ENCODE measurements at regions not wholly inside any gene's neighbourhood (a gene's known extent, or its start where the extent isn't known, plus 50 kb on each side); places are given as distances from the start of the nearest gene placed in this dataset.

DNA sequence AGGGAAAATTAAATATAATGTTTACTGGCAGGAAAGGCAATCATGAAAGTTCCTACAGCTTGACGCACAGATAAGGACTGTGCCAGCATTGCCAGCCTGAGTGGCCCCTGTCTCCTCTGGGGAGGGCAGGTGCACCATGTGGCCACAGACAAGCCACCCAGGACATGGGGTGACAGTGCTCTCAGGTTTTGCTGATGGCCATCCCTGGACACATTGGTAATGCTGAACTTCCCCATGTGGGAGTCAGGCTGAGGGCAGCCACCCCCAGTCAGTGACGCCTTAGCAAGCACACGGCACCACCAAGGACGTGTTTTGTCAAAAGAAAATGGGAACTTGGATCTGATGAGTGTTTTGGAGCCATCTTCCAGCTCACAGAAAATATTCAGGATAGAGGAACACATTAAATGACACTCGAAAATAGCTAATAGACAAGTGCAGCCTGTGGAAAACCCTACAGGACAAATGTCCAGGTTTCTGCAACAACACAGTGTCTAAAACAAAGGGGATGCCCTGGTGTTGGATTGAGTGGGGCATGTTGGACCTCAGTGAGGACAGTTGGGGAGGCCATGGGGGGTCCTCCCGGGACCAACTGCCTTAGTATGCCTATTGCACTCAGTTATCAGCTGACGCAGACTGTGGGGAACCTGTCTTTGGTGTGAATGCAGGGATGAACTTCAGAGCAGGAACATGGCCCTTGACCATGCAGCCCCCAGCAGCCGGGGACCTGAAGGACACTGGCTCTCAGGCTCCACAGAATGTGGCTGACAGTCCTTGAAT lies 1450.5 kb downstream of the BRD1 start:
- no peak for DNase-seq

DNA sequence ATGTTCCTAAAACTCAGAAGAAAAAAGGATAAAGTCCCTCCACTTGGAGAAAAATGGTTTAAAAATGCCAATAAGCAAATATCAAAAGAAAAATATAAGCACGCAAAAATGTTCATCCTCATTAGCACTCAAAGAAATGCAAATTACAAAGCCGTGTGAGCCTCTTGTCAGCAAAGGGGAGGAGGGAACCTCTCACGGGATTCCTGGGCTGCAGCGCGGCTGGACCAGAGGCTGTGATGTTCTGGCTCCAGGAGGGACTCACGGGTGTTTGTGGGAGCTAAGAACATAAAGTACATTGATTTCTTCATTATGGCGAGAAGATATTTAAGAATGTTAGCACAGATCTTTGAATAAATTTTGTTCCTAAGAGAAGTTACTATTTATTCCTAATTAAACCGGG lies 1451.2 kb downstream of the BRD1 start:
- DNase-seq = no peak

DNA sequence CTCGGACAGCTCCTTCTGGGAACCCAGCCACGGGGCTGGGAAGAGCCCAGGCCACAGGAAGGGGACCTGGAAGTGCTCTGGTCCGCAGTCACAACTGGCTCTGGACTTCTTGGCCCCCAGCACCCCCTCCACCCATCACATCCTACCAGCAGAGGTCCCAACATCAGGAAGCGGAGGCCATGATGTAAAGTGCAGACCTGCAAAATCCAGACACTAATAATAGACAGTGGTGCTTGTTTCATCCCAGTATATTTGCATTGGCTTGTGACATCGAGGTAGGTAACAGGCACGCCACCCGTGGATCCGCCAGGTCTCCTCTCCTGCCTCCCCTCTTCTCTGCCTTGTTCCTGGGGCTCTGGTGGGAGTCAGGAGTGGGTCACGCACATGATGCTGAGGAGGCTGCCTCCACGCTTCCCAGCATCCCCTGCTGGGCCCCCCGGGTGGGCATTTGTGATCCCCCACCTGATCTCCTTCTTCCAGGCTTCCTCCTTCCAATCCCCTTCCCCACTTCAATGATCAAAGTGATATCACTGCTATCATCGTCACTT lies 1454.0 kb downstream of the BRD1 start:
- DNase-seq = no peak

DNA sequence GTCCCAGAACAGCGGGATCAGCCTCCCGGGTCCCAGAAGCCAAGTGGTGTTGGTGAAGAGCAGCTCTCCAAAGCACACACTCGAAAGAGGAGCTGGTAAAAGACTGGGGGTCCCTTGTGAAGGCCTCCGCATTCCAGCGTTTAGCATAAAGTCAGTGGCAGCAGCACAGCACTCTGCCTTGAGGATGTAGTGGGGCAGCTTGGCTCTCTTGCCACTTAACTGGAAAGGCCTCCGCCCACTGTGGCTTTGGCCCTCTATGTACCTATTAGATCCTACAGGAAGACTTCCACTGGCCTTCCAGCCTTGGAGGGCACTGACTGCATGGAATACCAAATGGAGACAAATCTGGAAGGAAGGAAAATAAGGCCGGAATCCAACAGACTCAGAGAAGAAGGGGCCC lies 1455.3 kb downstream of the BRD1 start:
- DNase-seq = no peak

DNA sequence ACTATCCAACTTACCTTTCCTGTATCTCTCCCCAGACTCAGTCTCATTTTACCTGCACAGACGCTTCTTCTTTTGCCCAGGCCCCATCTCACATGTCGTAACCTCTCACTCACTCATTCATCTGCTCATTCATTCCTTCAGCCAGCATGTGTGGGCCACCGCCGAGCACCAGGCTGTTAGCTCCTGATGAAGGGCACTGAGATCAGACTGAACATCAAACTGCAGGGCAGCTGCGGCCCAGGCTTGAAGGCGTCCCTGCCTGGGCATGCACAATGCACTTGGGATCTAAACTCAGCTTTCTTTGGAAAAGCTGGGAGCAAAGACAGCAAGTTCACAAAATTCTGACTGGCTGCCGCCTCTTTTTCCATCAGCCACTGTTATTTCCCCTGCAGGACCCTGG lies 1456.3 kb downstream of the BRD1 start:
- no peak for DNase-seq

DNA sequence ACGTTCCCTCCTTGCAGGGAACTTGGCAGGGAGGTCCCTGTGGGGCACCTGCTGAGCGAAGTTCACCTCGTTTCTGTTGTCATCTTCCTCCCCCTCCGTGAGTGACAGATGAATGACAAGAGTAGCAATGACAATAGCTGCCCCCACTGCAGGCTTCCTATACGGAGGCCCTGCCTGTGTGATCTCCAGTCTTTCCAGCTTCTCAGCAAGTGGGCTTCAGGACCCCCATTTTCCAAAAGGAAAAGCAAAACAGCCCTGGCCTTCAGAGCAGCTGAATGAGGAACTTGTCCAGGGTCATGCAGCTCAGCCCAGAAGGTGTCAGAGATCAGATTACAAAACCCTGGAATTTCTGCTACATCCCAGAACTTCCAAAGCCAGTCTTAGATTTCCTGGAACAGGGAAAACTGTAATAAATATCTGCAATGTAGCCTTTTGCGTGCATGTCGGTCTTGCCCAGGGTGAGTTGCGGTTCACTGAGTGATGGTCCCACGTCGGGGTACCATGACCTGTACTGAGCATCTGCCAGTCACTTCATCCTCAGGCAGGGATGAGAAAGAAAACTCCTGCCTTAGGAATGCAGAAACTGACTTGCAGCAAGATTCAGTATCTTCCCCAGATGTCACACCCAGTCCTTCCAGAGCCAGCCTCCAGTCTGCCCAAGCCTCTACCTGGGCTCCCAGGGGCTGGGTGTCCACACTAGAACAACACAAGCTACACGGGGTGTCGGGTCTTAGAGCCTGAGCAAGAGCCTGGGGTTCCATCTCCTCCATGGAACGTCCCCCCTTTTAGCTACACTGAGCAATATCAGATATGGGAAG lies 1457.0 kb downstream of the BRD1 start:
- no peak for DNase-seq

DNA sequence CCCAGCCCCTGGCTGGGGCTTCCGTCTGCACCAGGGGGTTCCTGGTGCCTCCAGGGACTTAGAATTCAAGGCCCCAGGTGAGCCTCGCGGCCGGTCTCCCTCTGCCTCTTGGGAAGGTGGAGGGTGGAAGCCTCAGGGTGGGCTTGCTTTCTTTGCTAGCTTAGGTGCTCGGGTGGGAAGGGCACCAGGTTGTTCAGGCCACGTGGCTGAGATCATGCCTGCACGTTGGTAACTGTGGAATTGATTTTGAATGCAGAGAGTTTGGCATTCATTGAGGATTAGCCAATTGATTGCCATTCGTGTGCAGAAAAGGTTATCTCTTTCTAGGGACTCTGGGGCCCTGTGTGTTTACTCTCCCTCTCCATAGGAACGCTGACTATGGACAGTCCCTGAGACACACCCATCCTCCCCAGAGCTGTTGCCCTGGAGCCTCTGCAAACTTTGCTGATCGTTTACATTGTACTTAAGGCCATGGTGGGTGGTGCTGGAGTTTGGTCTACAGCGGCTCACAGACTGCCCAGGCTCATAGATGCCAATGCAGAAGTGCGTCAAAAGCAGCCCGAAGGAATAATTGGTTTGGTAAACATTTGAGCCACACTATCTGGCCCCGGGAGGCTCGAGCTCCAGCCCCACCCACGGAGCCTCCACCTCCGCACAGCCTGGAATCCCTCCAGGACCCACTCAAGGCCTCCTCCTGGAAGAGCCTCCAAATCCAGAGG lies 1457.7 kb downstream of the BRD1 start:
- DNase-seq = no peak

DNA sequence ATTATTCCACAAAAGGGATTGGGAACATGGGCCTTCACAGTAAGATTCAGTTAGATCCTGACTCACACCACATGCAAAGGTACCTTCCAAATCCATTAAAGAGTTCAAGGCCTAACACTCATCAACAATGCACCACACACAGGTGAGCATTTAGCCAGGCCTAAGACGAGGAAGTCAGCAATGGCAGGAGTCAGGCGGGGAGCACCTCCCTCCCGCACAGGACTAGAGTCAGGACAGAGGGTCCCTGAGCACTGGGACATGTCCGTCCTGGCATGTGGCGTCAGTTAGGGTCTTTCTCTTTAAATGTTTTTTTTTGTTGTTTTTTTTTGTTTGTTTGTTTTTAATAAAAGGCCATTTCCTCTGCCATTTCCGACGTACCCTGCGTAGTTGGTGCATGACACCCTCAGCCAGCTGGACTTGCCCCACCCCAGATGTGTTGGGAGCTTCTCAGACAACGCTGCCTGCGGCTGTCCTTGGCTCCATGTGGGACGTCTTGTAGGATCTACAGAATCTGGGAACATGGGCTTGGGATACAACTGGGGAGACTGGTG lies 1458.6 kb downstream of the BRD1 start:
- DNase-seq = no peak

DNA sequence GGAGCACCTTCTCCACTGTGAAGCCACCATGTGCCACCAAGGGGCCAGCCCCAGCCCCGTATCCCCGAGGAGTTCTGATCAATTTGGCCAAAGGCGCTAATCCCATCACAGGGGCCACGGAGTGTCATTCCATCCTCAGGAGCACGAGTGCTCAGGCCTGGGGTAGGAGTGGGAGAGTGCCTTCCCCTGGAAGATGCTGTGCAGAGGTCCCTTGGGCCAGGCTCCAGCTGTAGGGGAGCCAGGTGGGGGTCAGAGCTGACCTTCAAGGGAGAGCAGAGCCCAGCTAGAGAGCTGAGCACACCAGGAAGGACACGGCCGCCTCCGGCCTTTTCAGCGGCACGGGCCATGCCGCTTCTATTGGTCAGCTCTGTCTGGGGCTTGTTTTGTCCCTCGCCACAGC lies 1459.9 kb downstream of the BRD1 start:
- no peak for DNase-seq

DNA sequence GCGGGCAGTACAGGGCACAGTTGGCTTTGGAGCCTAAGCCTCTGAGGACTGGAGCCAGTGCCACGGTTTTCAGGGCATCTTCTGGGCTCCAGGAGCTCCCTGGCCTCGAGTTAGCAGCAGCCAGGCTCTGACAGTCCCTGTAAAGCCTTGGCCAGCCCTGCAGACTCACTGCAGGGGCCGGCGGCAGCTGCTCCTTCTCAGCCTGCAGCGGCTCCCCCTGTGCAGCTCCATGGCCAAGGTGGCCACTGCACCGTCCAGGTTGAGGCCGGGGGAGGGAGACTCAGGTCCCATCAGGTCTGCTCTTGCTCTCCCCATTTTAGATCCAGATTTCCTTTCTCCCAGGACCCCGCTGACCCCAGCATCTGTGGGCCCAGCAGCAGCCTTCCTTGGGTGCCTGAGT lies 1461.1 kb downstream of the BRD1 start:
- no peak for DNase-seq

DNA sequence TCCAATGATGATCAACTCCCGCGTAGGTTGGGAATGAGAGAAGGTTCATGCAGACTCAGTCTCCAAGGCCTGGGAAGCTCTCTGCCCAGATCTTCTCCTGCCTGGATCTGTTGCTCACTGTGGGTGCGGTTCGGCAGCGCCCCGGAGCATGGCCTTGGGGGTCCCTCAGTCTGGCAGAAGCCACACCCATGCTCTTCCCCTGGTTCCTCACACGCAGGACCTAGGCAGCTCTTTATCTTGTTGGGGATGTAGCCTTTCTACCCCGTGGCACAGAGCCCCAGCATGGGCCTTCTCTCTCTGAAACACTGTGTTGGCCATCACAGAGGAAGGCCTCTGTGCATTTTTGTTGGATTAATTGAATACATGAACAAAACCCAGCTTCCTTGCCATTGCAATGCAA lies 1461.6 kb downstream of the BRD1 start:
- DNase-seq = no peak

DNA sequence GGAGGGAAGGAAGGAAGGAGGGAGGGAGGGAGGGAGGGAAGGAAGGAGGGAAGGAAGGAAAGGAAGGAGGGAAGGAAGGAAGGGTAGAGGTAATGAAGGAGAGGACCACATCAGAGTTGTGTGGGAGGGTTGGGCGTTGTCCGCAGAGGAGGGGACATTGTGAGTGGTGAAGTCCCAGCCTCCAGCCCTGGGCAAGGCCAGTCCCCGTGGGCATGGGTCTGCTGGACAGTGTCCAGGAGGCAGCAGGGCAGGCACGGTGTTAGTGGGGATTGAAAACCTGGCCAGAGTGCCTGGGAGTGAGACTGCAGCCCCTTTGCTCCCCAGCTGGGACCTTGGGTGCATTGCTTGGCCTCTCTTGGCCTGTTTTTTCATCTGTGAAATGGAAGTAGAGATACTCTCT lies 1462.3 kb downstream of the BRD1 start:
- no peak for DNase-seq

DNA sequence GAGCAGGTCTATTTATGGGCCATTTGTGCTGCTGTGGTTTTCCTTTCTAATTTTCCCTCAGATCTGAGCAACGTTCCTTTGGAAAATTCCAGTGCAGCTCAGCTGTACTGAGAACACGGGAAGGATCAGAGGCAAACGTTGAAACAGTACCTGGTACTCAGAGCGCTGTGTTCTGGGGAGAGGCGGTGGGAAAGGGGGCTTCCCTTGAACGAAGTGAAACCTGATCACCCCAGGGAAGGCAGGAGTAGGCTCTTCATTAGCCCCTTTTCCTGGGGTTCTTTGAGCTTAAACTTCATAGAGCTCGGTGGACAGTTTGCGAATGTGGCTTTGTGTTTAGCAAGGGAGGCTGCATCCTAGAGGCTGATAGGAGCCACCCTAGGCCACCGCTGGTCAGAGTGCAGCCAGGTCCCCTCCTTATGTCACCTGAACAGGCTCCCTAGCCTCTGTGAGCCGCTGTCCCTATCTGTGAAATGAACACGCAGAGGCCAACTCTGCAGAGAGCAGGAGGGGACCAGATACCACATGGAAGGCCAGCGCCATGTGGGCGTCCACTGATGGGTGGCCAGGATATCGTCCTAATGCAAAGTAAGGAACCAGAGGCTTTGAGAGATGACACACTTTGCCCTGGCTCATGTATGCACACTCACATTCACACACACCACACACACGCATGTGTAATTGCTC lies 1464.8 kb downstream of the BRD1 start:
- no peak for DNase-seq

DNA sequence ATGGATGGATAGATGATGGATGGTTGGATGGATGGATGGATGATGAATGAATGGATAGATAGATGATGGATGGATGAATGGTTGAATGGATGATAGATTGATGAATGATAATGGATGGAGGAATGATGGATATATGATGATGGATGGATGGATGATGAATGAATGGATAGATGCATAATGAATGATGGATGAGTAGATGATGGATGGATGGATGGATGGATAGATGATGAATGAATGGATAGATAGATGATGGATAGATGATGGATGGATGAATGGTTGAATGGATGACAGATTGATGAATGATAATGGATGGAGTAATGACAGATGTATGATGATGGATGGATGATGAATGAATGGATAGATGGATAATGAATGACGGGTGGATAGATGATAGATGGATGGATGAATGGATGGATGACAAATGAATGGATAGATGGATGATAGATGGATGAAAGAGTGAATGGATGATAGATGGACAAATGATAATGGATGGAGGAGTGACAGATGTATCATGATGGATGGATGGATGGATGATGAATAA lies 1466.5 kb downstream of the BRD1 start:
- DNase-seq = no peak

DNA sequence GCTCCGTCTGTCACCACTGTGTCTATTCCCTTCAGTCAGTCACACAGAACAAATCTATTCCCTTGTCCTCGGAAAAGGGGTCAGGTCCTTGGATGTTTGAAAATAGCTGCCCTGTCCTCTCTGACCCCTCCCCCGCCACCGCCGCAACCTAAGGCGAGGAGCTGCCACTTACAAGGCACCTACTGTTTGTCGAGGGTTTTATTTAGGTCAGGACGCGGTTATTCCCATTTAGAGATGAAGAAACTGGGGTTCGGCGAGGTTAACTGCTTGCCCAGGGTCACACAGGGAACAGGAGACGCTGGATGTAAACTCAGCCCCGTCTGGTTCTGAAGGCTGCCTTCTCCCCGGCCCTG lies 1468.1 kb downstream of the BRD1 start:
- DNase-seq = no peak

DNA sequence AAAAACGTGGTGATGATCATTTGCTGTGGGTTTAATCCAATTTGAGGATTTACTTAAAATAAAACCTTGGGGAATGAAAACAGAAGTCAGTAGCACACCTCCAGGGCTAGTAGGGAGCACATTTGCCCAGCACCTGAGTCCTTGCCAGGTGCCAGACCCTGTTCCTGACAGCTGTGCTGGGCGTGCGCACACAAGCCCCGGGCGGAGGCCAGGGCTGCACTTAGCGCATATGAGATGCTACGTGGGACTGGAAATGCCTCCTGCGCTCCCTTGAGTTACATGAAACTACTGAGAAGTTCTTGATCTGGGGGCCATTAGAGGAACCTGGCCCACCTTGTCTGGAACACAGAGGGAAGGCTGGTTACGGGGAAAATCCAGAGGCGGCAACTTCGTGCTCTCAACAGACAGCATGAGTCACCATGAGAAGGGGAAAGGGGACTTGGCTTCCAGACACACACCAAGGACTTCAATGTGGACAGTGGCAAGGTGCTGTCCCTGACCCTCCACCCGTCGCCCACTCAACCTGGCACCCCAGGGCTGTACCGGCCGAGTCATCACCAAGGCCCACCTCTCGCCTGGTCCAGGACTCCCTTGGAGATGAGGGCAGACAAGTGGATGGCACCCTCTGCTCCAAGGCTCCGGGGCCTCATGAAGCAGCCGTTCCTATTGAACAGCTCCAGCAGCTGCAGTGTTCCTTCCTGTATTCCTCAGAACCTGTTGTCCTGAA lies 1468.6 kb downstream of the BRD1 start:
- no peak for DNase-seq

DNA sequence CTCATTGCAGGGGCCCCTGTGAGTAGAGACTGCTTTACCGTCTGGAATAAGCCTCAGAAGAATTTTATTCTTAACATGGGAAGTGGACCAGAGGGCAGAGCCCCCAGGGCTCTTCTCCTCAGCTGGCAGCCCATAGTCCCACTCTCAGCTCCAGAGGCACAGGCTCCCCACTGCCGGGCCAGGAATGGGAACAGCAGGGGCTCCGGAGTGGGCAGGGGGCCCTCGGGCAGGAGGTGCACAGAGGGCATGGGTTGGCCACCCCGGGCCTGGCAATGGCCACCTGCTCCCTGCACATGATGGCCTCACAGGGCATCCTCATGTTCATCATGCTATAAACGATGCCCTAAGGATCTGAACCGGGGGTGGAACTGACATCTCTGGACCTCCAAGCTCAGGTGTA lies 1469.7 kb downstream of the BRD1 start:
- DNase-seq = no peak

DNA sequence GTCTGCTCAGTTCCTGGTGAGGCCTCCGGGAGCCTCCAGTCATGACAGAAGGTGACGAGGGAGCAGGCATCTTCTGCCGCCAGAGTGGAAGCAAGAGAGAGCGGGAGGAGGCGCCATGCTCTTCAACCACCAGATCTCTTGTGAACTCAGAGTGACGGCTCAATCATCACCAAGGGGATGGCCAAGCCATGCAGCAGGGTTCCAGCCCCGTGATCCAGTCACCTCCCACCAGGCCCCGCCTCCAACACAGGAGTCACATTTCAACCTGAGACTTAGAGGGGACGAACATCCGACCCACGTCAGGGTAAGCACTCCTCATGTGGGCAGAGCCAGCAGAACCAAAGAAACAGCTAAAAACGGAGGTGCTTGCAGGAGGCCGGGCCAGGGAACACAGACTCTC lies 1470.5 kb downstream of the BRD1 start:
- DNase-seq = no peak

DNA sequence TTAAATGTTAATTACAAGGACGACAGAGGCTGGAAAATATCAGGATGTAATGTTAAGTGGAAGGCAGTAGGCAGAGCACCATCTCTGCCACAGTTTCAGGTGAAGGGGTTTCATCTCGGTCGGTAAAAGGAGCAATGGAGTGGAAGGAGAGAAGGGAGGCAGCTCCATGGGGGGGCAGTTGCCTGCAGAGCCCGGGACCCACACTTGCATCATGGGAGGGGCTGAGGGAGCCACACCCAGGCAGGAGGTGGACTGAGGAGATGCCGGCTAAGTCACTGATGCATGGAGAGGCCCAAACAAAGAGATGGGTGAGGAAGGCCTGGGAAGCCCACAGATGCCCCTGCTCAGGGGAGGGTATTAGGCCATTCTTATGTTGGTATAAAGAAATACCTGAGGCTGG lies 1470.9 kb downstream of the BRD1 start:
- DNase-seq = no peak

DNA sequence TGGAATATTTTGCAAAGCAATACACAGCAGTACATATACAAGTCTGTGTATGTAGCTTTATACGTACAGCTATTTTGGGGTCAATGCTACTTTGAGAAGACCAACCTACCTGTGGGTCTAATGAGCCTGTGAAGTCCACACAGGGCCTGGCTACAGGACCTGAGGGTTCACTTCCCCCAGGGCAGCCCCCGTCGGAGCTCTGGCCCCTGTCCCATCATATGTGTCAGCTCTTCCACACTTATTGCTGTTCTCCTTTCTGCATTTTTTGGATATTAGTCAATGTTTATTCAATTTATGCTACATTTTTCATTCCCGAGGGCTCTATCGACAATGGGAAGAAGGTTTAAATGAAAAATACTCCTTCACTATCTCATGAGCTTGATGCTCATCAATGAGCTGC lies 1473.6 kb downstream of the BRD1 start:
- no peak for DNase-seq

DNA sequence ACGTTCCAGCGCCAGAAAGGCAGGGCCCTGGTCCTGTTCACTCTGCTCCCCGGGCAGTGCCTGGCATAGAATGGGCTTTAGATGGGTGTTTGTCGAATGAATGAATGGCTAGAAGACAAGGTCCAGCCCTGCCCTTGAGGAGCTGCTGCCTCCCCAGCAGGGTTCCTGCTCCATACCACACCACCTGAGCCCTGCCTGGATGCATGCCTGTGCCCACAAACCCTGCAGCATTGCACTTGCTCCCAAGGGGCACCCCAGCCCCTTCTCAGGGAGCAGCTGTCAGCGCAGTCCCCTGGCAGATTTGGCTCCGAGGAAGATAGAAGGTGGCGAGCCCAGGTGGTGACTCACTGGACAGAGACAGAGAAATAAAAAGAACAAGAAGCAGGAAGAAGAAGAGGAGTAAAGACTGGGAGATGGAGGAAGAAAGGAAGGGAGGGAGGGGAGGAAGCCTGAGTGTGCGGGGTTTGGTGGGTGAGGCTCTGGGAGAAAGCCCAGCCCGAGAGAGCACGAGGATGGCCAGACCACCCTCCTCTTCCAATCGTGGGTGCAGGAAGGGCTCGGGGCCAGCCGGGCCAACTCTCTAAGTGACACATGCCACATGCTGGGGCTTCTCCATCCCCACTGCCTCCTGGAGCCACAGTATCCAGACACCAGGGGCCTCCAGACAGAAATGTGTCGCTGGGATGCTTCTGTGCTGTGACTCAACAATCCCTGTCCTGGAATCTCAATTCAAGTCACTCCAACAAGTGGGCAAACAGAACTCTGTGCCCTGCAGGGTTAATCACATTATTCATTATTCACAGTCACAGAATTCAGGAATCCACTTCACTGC lies 1474.3 kb downstream of the BRD1 start:
- DNase-seq = no peak
